ENCODE measurements at regions not wholly inside any gene's neighbourhood (a gene's known extent, or its start where the extent isn't known, plus 50 kb on each side); places are given as distances from the start of the nearest gene placed in this dataset.

DNA sequence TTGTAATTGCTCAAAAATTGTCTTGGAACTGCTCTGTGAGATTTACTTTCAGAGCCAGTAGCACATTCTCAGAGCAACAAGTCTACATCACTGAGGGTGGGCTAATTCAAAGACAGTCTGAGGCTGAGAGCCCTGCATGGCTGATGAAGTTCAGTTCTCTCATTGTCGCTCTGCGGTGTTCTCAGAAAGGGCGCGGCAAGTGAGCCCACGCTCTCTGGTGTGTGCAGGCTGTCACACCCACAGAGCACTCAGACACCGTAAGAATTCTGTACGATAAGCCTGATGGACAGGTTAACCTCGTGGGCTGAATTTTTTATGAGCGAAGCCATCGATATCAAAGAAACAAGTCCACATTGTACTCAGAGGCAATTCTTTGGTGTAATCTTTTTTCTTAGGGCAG is 557.8 kb downstream of the HACE1 start:
- ATAC-seq (no peak), DNase-seq (ENCODE audit: missing footprints) (no peak)
- intact Hi-C loops (cut with DNase I), result no loop called here

DNA sequence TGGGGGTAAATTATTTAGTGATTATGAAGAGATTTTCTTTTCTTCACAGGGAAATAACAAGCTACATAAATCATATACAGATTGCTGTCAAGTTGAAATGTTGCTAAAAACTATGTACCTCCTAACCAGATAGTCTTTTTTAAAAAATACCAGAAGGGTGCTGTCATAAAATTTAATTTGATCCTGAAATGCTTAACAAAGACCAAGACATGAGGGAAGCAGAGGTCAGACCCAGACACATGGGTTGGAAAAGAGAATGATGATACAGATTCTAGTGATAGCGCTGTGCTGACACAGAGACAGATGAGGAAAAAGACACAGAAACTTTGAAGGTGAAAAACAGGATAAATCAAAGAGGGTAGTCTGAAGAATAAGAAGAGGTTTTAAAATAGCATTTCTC is 573.1 kb downstream of the HACE1 start:
- no peak for ATAC-seq
- no peak for DNase-seq (ENCODE audit: missing footprints)
- intact Hi-C loops (cut with DNase I), result no loop called here

DNA sequence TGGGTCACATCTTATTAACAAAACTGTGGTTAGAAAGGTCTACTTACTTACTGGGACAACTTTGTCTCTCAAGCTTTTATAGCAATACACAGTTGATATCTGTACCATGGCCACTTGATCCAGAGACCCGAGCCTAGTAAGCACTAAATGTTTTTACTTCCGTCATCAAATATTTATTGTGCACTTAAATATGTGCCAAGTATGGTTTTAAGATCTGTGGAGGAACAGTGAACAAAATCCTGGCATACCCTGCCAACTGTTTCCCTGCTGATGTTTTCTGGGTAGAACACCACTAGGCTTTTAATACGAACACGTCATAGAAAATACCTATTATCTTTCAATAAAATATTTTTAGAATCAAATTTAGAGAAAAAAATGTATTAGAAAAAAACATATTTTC is 574.8 kb downstream of the HACE1 start:
- ATAC-seq, result no peak
- no peak for DNase-seq (ENCODE audit: missing footprints)
- intact Hi-C loops (cut with DNase I), result no loop called here

DNA sequence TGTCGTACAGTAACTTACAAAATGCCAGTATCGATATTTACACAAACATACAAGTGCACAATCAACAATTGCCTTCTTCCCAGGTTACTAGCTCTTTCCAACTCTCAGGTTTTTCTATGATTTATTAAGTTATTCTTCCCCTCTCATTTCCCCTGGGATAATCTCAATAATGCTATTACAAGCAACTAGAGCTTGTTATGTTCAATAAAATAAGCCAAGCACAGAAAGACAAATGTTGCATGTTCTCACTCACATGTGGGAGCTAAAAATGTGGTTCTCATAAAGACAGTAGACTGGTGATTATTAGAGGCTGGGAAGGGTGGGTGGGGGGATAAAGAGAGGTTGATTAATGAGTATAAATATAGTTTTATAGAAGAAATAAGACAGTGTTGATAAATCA is 577.1 kb downstream of the HACE1 start:
- intact Hi-C loops (cut with DNase I), result no loop called here
- DNase-seq (ENCODE audit: missing footprints), result no peak
- ATAC-seq, result no peak

DNA sequence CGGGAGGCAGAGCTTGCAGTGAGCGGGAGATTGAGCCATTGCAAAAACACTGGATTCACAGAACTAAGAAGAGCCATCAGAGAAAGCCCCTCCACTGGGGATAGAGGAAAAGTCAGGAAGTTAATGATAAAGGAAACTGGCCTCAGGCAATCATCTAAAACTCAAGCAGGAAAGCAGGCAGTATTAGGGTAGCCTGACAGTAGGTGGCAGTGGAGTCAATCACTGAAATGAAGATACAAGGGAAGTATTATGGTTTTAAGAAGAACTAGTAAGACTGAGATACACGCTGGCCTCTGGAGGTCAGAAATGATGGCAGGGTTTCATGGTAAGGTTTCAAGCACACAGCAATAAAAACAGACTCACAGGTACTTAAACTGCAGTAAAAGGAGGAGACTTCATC is 578.3 kb downstream of the HACE1 start:
- intact Hi-C loops (cut with DNase I), result no loop called here
- DNase-seq (ENCODE audit: missing footprints) (no peak), ATAC-seq (no peak)

DNA sequence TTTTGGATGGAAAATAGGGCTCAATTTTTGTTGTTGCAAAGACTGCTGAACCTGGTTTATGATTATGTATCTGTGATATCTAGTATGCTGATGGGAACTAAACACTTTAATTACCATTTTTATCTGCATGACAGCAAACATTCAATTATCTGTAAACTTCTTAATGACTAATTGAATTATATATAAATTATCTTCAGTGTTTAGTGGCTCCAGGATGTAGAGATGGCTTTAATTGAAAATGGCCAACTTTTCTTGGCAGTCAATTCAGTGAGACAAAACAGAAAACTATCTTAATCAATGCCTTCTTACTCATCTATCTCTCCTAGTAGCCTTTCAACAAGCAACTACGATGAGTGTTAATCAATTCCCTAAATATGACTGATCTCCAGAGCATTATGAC is 591.3 kb downstream of the HACE1 start:
- intact Hi-C loops (cut with DNase I), result no loop called here
- ATAC-seq (no peak), DNase-seq (ENCODE audit: missing footprints) (no peak)

DNA sequence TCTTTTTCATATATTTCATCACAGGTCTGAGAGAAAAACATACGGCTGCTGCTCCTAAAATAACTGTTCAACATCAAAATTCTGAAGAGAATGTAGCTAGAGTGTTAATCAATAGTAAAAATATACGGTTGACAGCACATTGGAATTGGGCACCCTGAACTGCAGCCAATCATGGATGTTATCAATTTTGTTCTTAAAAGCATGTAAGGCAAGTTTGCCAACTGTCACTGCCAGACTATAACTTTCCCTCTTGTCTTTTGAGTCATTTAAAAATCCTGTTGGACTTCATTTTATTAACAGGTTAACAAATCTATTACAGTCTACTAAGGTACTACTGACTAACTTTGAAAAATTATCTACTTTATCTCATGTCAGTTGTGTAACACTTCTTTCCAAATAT is 592.8 kb downstream of the HACE1 start:
- ATAC-seq (no peak), DNase-seq (ENCODE audit: missing footprints) (no peak)
- intact Hi-C loops (cut with DNase I), result no loop called here

DNA sequence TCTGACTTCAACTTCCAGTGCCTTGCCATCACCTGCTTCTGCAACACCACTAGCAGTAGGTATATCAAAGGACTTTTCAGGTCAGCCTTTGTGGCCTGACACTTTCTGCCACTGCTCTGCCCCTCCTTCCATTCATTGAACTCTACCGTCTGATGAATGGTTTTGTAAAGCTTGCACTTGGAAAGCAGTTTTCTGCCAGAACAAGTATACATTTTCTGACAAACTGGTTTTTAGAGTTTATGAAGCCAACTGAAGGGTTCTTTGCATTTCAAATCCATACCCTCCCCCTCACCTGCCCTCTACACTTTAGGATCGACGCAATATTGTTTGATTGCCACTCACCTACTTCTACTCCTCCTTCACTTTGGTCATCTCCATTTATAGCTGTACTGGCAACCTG is 603.1 kb downstream of the HACE1 start:
- no peak for DNase-seq (ENCODE audit: missing footprints)
- intact Hi-C loops (cut with DNase I), result no loop called here
- ATAC-seq, result no peak

DNA sequence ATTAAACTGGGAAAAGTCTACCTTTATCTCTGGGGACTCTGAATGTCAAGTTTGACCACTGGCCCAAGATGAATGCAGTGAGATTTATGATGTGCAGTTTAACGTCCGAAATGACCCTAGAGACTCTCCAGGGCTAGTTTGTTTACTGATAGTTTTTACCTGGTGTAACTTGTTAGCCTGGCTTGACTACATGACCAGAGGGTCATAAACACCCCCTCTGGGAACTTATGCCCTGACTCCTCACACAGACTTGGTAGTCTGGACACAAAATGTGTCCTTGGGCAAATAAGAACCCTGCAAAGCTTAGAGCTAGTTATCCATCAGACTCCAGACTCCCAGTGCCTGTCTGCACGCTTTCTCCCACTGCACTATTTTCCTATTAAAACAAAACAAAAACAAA is 606.5 kb downstream of the HACE1 start:
- ATAC-seq (no peak), DNase-seq (ENCODE audit: missing footprints) (no peak)
- intact Hi-C loops (cut with DNase I), result no loop called here

DNA sequence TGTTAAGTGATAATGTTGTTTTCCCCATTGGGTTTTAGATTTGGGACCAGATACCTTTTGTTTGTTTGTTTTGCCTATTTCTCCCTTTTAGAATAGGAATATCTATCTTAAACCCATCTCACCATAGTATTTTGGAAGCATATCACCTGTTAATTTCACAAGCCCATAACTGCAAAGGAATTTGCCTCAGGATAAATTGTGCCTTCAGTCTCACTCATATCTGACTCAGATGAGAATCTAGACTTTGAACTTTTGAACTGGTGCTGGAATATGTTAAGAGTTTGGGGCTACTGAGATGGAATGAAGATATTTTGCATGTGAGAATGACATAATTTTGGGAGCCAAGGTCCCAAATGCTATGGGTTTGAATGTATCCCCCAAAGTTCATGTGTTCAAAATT is 607.4 kb downstream of the HACE1 start:
- no peak for DNase-seq (ENCODE audit: missing footprints)
- no peak for ATAC-seq
- intact Hi-C loops (cut with DNase I), result no loop called here

DNA sequence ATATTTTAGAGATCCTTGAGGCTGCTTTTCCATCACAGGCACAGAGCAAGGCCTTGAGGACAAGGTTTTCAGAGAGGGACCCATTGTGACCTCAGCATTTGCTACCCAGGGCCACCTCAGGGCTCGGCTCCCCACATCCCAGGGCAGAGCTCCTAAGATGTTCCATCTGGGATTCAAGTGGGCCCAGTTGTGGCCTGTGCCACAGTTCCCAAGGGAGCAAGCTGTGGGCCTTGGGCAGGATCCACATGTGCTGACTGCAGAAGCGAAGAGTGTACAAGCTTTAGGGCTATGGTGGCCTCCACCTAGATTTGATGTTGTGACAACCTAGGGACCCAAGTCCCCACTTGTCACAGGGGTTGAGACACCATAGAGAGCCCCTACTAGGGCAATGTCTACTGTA is 608.1 kb downstream of the HACE1 start:
- intact Hi-C loops (cut with DNase I), result no loop called here
- DNase-seq (ENCODE audit: missing footprints) (no peak), ATAC-seq (no peak)

DNA sequence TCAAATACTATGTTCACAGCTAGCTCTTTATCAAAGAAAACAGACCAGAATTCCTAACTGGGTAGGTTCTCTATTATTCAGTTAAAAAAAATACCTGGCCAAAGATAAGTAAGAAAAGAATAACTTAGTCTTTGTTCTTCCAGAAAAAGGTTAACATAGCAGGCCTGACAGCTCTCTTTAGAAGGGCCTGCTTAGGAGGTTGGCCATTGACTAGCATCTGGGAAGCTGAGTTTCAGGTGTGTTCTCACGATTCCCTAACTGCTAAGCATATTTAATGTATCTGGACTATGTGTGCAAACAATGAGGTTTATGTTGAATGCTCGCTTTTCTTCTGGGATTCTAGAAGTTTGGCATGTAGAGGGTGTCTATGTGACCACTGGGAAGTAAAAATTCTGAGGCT is 618.9 kb downstream of the HACE1 start:
- intact Hi-C loops (cut with DNase I), result no loop called here
- no peak for DNase-seq (ENCODE audit: missing footprints)
- no peak for ATAC-seq

DNA sequence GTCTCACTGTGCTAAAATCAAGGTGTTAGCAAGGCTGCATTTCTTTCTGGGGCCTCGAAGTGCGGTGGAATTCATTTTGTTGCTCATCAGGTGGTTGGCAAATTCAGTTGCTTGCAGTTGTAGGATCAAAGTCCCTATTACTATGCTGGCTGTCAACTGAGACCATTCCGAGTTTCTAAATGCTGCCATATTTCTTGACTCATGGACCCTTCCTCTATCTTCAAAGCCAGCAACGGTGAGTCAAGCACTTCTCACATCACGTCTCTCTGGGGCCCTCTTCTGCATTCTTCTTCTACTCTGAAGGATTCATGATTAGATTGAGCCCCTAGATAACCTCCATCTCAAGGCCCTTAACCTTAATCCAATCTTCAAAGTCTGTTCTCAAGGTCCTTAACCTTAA is 619.7 kb downstream of the HACE1 start:
- ATAC-seq, result no peak
- no peak for DNase-seq (ENCODE audit: missing footprints)
- intact Hi-C loops (cut with DNase I), result no loop called here

DNA sequence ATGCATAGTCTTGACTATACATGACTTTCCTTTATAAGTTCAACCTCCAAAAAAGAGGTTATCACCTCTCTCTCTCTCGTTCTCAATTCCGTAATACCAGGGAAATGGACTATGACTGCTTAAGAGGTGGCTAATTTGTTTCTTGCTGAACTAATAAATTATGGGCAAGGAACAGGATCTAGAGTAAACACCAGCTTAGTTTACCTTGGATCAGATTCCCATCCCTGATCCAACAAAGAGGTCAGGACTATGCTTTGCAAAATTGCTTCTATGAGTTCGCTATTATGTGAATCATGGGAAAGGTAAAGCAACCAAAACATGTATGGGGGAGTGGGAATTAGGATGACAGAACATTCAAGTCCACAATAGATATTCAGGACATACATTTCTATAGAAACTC is 630.7 kb downstream of the HACE1 start:
- intact Hi-C loops (cut with DNase I), result no loop called here
- DNase-seq (ENCODE audit: missing footprints) (no peak), ATAC-seq (no peak)

DNA sequence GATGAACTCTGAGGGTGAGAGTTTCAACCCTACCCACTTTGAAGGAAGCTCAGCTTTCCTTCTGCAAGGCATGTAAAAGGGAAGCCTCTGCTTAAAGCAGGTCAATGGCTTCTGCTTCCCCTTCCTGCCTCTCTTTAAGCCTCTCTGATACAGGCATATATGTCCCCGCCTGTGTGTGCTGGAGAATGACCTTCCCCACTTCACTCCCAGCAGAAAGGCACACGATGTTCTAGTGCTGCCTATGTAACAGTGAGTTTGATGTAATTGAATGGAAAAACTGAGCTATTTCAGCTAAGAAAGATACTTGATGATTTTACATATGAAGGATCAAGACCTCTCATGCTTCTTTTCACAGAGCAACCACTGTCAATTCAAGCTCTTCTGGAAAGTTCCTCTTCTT is 632.2 kb downstream of the HACE1 start:
- DNase-seq (ENCODE audit: missing footprints) (no peak), ATAC-seq (no peak)
- intact Hi-C loops (cut with DNase I), result no loop called here

DNA sequence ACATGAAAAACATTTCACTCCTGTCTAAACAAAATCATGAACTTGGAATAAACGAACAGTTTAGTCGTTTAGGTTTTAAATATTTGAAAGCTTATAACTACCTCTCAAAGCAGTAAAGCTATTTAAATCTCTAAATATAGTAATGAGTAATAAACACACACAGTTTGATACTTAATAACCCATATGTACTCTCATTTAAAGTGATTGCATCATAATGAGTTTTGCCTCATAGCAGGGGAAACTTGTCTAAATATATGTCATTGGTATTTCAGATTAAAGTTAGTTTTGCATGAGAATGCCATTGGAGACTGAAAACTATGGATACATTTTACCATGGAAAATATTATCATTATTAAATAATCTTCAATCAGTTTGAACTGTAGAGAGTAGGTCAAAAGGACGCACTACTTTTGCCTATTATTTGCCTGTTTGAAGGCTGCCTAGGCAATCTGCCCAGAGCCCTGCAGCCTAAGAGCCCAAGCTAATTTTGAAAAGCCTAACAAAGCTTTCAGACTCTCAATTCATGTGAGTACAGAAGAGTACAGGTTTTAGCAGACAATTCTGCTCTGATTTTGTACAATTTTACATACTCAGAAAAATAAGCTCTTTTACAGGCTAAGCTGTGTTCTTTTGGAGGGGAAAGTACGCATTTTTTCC is 632.8 kb downstream of the HACE1 start:
- no peak for ATAC-seq
- intact Hi-C loops (cut with DNase I), result no loop called here
- DNase-seq (ENCODE audit: missing footprints), result no peak

DNA sequence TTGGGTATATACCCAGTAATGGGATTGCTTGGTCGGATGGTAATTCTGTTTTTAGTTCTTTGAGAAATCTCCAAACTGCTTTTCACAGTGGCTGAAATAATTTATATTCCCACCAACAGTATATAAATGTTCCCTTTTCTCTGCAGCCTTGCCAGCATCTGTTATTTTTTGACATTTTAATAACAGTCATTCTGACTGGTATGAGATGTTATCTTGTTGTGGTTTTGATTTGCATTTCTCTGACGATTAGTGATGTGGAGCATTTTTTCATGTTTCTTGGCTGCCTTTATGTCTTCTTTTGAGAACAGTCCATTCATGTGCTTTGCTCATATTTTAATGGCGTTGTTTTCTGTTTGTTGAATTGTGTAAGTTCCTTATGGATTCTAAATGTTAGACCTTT is 641.6 kb downstream of the HACE1 start:
- intact Hi-C loops (cut with DNase I), result no loop called here
- ATAC-seq, result no peak

DNA sequence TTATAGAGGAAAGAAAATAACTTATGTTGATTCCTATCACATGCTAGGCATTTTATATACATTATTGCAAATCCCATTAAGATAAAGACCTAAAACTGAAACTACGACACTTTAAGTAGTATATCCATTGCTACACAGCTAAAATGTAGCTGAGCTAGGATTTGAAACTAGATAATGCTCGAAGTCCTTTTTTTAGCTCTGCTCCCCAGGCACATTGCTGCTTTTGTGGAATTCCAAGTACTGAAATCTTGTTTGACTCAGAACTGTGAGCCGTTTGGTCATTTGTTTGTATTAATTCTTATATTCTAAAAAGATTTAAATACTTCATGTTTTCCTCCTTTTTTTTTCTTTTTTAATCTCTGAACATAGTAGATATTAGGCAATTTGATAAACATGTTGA is 644.8 kb downstream of the HACE1 start:
- no peak for DNase-seq (ENCODE audit: missing footprints)
- intact Hi-C loops (cut with DNase I), result no loop called here
- ATAC-seq, result no peak

More for the DNA sequence above, 641.6 kb downstream of the HACE1 start:
- no peak for DNase-seq (ENCODE audit: missing footprints)

DNA sequence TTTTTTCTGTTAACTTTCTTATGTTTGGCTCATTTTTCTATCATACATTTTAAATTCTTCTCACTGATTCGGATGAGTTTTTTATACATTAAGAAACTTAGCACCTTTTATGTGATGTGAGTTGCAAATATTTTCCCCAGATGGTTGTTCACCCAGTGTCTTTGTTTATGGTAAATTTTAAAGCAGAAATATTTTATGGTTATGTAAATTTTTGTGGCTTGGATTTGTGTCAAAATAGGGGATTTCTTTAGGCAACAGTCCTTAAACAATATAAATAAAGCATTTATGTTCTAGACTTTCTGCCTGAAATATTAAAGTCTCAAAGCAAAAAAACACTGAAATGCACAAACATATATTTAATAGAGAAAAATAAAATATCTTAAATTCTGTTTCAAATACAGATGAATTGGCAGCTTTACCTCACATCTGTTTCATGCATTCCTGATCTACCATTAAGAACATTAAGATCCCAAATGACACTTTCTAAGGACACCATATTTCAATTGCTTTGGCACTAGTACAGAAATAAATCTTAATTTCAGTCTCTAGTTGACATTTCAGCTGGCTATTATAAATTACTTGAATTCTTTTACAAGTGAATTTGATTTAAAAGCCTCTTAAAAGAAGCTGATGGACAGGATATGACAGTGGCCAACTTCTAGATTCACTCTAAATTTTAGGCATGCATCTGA is 646.6 kb downstream of the HACE1 start:
- intact Hi-C loops (cut with DNase I), result no loop called here
- no peak for ATAC-seq
- DNase-seq (ENCODE audit: missing footprints), result no peak

DNA sequence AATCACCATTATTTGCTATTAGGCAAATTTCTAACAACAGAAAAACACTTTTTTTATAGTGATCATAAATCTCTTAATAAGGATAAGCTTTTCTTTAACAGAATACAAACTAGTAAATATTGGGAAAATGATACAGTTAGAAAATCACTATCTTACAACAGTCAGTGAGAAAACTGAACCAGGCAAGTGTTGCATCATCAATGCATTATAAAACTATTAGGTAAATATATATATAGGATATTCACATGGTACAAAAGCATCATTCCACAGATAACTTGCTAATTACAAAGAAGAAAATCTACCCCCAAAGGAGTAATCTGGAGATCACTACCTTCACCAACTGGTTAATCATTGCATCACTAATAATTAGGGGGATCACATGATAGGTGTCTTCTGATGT is 652.1 kb downstream of the HACE1 start:
- intact Hi-C loops (cut with DNase I), result no loop called here
- DNase-seq (ENCODE audit: missing footprints), result no peak
- ATAC-seq, result no peak

DNA sequence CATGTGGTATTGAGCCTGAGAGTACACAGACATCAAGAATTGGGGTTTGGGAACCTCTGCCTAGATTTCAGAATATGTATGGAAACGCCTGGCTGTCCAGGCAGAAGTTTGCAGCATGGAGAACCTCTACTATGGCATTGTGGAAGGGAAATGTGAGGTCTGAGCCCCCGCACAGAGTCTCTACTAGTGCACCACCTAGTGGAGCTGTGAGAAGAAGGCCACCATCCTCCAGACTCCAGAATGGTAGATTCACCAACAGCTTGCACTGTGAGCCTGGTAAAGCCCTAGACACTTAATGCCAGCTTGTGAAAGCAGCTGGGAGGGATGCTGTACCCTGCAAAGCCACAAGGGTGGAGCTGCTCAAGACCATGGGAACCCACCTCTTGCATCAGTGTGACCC is 658.2 kb downstream of the HACE1 start:
- intact Hi-C loops (cut with DNase I), result no loop called here
- DNase-seq (ENCODE audit: missing footprints) (no peak), ATAC-seq (no peak)

Data from Right ventricle myocardium inferior (tissue), 1 donor.